ENCODE measurements at regions not wholly inside any gene's neighbourhood (a gene's known extent, or its start where the extent isn't known, plus 50 kb on each side); places are given as distances from the start of the nearest gene placed in this dataset.

DNA sequence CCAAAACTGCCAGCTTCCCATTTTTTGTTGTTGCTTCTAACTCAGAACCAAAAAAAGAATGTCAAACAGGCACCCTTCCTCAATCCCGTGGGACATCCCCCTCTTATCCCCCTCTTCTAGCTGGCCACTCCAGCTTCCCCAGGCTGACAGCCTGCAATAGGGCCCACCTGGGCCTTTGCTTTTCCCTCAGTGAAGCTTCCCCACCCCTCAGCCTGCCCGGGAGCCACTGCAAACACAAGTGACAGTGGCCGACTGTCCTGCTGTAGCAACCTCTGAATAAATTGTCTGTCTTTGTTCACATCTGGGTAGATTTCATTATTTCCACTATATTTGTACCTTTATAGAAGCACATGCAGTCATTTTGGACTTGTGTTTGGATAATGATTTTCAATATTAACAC, 245.3 kb downstream of the GADD45G start:
- ChIA-PET POLR2A (no interaction called here), CTCF (no interaction called here)
- Histone ChIP-seq H3K9me3 (ENCODE audit: control insufficient read depth, insufficient read depth, low read depth, low read length) (no peaks in the 10 kb centered on the region), H3K4me3 (ENCODE audit: low read depth, low read length) (no peak overlapping the region), H3K36me3 (ENCODE audit: control insufficient read depth in 2 of 2, insufficient read depth in 1 of 2, low read length in 2 of 2) (no peaks in the 10 kb centered on the region), H3K27ac (ENCODE audit: extremely low read depth, low read depth, low read length) (no peak overlapping the region), H3K4me1 (ENCODE audit: control insufficient read depth, insufficient read depth, low read length) (no peaks in the 10 kb centered on the region)
- TF ChIP-seq ZNF398 (tag by site-specific recombination; IDR thresholded peaks at IDR 0.05): no peak
- TF ChIP-seq WT1 (tag by site-specific recombination; IDR thresholded peaks at IDR 0.05): no peak
- no peak for TF ChIP-seq ZNF501 (tag by site-specific recombination; IDR thresholded peaks at IDR 0.05)
- no peak for TF ChIP-seq GLIS1 (tag by site-specific recombination; IDR thresholded peaks at IDR 0.05)
- no peak for TF ChIP-seq ZNF10 (tag by site-specific recombination; IDR thresholded peaks at IDR 0.05)

DNA sequence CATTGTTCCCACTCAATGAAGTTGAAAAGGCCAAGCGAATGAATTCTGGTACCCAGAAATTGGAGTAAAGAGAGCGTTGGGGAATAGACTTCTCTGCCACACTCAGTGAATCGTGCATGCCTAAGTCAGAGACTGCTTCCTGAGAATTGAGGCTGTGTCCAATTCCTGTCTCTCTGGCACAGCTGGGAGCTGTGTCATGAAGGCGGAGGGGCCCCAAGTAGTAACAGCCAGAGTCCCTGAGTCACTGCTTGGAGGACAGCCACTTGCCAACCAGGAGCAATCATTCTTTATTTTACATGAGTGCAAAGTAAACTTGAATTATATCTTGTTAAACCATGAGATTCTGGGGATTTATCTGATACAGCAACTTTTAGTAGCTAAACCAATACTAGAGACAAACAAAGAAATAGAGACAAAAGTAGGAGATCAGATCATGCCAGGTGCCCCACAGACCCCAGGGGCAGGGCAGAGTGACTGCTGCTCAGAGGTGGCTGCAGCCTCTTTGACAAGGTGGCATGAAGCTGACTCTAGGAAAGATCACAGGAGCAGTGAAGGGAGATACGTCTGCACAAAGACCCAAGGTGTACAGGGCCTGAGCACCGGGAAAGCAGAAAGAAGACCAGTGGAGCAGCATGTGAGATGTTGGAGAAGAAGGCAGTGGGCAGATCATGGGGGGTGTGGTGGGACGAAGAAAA, 246.0 kb downstream of the GADD45G start:
- Histone ChIP-seq H3K4me3 (ENCODE audit: low read depth, low read length) (no peak overlapping the region), H3K9me3 (ENCODE audit: control insufficient read depth, insufficient read depth, low read depth, low read length) (no peaks in the 10 kb centered on the region), H3K36me3 (ENCODE audit: control insufficient read depth in 2 of 2, insufficient read depth in 1 of 2, low read length in 2 of 2) (no peaks in the 10 kb centered on the region), H3K27ac (ENCODE audit: extremely low read depth, low read depth, low read length) (no peak overlapping the region), H3K4me1 (ENCODE audit: control insufficient read depth, insufficient read depth, low read length) (no peaks in the 10 kb centered on the region)
- CTCF ChIA-PET: no interaction called here
- TF ChIP-seq, protein P1, sequence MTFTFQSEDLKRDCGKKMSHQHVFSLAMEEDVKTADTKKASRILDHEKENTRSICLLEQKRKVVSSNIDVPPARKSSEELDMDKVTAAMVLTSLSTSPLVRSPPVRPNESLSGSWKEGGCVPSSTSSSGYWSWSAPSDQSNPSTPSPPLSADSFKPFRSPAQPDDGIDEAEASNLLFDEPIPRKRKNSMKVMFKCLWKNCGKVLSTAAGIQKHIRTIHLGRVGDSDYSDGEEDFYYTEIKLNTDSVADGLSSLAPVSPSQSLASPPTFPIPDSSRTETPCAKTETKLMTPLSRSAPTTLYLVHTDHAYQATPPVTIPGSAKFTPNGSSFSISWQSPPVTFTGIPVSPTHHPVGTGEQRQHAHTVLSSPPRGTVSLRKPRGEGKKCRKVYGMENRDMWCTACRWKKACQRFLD (tag by site-specific recombination; IDR thresholded peaks at IDR 0.05): no peak
- no peak for TF ChIP-seq ZNF571 (tag by site-specific recombination; IDR thresholded peaks at IDR 0.05)
- TF ChIP-seq OVOL3 (tag by site-specific recombination; IDR thresholded peaks at IDR 0.05): no peak
- no peak for TF ChIP-seq FEZF1 (tag by site-specific recombination; IDR thresholded peaks at IDR 0.05)
- no peak for TF ChIP-seq KLF7 (tag by site-specific recombination; IDR thresholded peaks at IDR 0.05; ENCODE audit: borderline replicate concordance)
- no peak for TF ChIP-seq GLI4 (tag by site-specific recombination; IDR thresholded peaks at IDR 0.05)
- TF ChIP-seq ZNF174 (tag by site-specific recombination; IDR thresholded peaks at IDR 0.05): no peak
- TF ChIP-seq ZNF747 (tag by site-specific recombination; IDR thresholded peaks at IDR 0.05): no peak
- TF ChIP-seq ZNF280D (tag by site-specific recombination; IDR thresholded peaks at IDR 0.05): no peak
- no peak for TF ChIP-seq ZNF626 (tag by site-specific recombination; IDR thresholded peaks at IDR 0.05)
- no peak for TF ChIP-seq ZNF398 (tag by site-specific recombination; IDR thresholded peaks at IDR 0.05)
- TF ChIP-seq ZNF2 (tag by site-specific recombination; IDR thresholded peaks at IDR 0.05): no peak
- TF ChIP-seq ZNF366 (tag by site-specific recombination; conservative IDR thresholded peaks at IDR 0.05): no peak
- no peak for TF ChIP-seq ZNF555 (tag by site-specific recombination; conservative IDR thresholded peaks at IDR 0.05)
- POLR2A ChIA-PET: no interaction called here
